K562 (cell line): ENCODE measurements at regions not wholly inside any gene's neighbourhood (a gene's known extent, or its start where the extent isn't known, plus 50 kb on each side); places are given as distances from the start of the nearest gene placed in this dataset.

Source experiments
- ATAC-seq: fragments of 200-7000 bp; cut with Tn5 transposase; 3 replicates; pipeline ENCODE4 v1.9.1; 2020; ENCODE audit warnings: moderate library complexity
- BruUV-seq: library from RNA; stranded (reverse); fragments of 400-500 nt; replicated peaks from 2 replicates; lab custom pipeline; 2021; lab: Mats Ljungman, UMichigan
- CTCF ChIA-PET: fragments of 300-600 bp; formaldehyde crosslinking; extraction: SDS; loops from one replicate; lab custom pipeline; 2021; ENCODE audit warnings: low intra/inter-chr PET ratio; lab: Yijun Ruan, JAX
- POLR2A ChIA-PET: fragments of 300-600, 350-650 bp; sonication (Branson Sonifier 250); formaldehyde crosslinking; extraction: SDS; loops from one replicate; lab custom pipeline; 2021; ENCODE audit warnings: antibody characterized with exemption, inconsistent platforms; lab: Yijun Ruan, JAX
- DNase-seq, 4 experiments: peaks; one replicate each; pipeline versions ENCODE4 v3.0.0 to v3.0.0-alpha.2; 2011 to 2018; ENCODE audit warnings: low spot score in 3 of 4, mixed read lengths in 3 of 4; ENCODE audit errors: extremely low read depth in 1 of 4
- FAIRE-seq: peaks from 2 replicates; lab custom pipeline; 2011; peaks lifted over from hg19 to GRCh38; lab: Jason Lieb, UNC
- H2AFZ ChIP-seq: 2 replicates; pipeline ENCODE4 v1.6.0; 2011; ENCODE audit warnings: low read depth, low read length, control low read depth, inconsistent platforms
- H3K27ac ChIP-seq: fragments of 200-600 bp; 3 replicates; pipeline ENCODE4 v1.8.0; 2011; ENCODE audit warnings: low read depth, mild to moderate bottlenecking, control low read depth, inconsistent platforms, low read length, moderate library complexity, mixed read lengths; ENCODE audit errors: extremely low read depth
- H3K27me3 ChIP-seq, 2 experiments: fragments of 300-600 bp in 1 of 2; 2 replicates in 1 of 2; 3 replicates in 1 of 2; pipeline versions ENCODE4 v1.6.0 to v1.8.0; 2011; ENCODE audit warnings: inconsistent platforms in 2 of 2, low read length in 2 of 2, mild to moderate bottlenecking in 1 of 2, mixed read lengths in 1 of 2, moderate library complexity in 1 of 2; ENCODE audit not compliant: control insufficient read depth in 2 of 2, insufficient read depth in 2 of 2
- H3K36me3 ChIP-seq: fragments of 300-600 bp; 3 replicates; pipeline ENCODE4 v1.8.0; 2011; ENCODE audit warnings: mild to moderate bottlenecking, low read length, inconsistent platforms; ENCODE audit not compliant: control insufficient read depth, insufficient read depth
- H3K4me1 ChIP-seq, 2 experiments: fragments of 200-600 bp in 1 of 2; replicated peaks in 1 of 2; 2 replicates in 1 of 2; 3 replicates in 1 of 2; pipeline versions ENCODE4 v1.5.1 to v1.8.0; 2011; ENCODE audit warnings: inconsistent platforms in 2 of 2, low read length in 2 of 2, mild to moderate bottlenecking in 1 of 2, mixed read lengths in 1 of 2, moderate library complexity in 1 of 2; ENCODE audit not compliant: control insufficient read depth in 2 of 2, insufficient read depth in 2 of 2
- H3K4me2 ChIP-seq: 2 replicates; pipeline ENCODE4 v1.6.1; 2011; ENCODE audit warnings: low read length, control low read depth, inconsistent platforms, mixed read lengths; ENCODE audit not compliant: insufficient read depth
- H3K4me3 ChIP-seq: fragments of 200-600 bp; sonication (generic), shearing (Covaris generic); 2 replicates; pipeline ENCODE4 v1.5.1; 2016; ENCODE audit warnings: control low read depth, inconsistent platforms
- H3K79me2 ChIP-seq: fragments of 200-600 bp; 3 replicates; pipeline ENCODE4 v1.8.0; 2011; ENCODE audit warnings: low read length, inconsistent platforms; ENCODE audit not compliant: control insufficient read depth, insufficient read depth
- H3K9ac ChIP-seq, 2 experiments: 2 replicates each; pipeline versions ENCODE4 v1.6.0 to v1.6.1; 2011; ENCODE audit warnings: low read depth in 2 of 2, low read length in 2 of 2, control low read depth in 1 of 2, inconsistent platforms in 1 of 2, mild to moderate bottlenecking in 1 of 2, mixed read lengths in 1 of 2; ENCODE audit not compliant: insufficient read depth in 1 of 2
- H3K9me1 ChIP-seq: one replicate; pipeline ENCODE4 v1.6.0; 2011; ENCODE audit warnings: inconsistent platforms, mild to moderate bottlenecking, low read length, moderate library complexity; ENCODE audit not compliant: control insufficient read depth, insufficient read depth
- H3K9me3 ChIP-seq: replicated peaks from 2 replicates; pipeline ENCODE4 v1.5.1; 2011; ENCODE audit warnings: low read depth, low read length, inconsistent platforms; ENCODE audit not compliant: control insufficient read depth, insufficient read depth
- H4K20me1 ChIP-seq: replicated peaks from 2 replicates; pipeline ENCODE4 v1.6.1; 2011; ENCODE audit warnings: low read length, inconsistent platforms, mixed read lengths; ENCODE audit not compliant: control insufficient read depth, insufficient read depth
- BCL6 ChIP-seq: fragments of 250-450 bp; sonication (Bioruptor Pico); IDR thresholded peaks from 2 replicates; pipeline ENCODE4 v1.4.0; 2020
- E2F5 ChIP-seq: sonication (generic); formaldehyde crosslinking; IDR thresholded peaks from 2 replicates; pipeline ENCODE4 v1.8.0; 2022; ENCODE audit warnings: mild to moderate bottlenecking, missing genetic modification reagents
- FIP1L1 ChIP-seq: fragments of 200-400 bp; formaldehyde crosslinking; IDR thresholded peaks from 2 replicates; pipeline ENCODE4 v1.6.1; 2018; ENCODE audit warnings: mild to moderate bottlenecking, low read depth, low read length; ENCODE audit not compliant: poor library complexity, severe bottlenecking
- GATAD2B ChIP-seq: fragments of 450-650 bp; IDR thresholded peaks from 2 replicates; pipeline ENCODE4 v1.6.1; 2017; ENCODE audit warnings: mild to moderate bottlenecking, borderline replicate concordance
- IFI16 ChIP-seq: fragments of 250-450 bp; sonication (Bioruptor Pico); IDR thresholded peaks from 2 replicates; pipeline ENCODE4 v2.1.2; 2022; ENCODE audit warnings: mild to moderate bottlenecking, inconsistent platforms
- POLR3G ChIP-seq: IDR thresholded peaks from 2 replicates; pipeline ENCODE4 v1.6.1; 2011; ENCODE audit not compliant: insufficient read length, insufficient replicate concordance; ENCODE audit errors: extremely low read depth
- PRMT5 ChIP-seq: sonication (generic); formaldehyde crosslinking; IDR thresholded peaks from 2 replicates; pipeline ENCODE4 v1.5.0; 2020; ENCODE audit warnings: missing genetic modification reagents
- SP1 ChIP-seq: sonication (generic); formaldehyde crosslinking; IDR thresholded peaks from 2 replicates; pipeline ENCODE4 v1.8.1; 2022; ENCODE audit warnings: mild to moderate bottlenecking, missing genetic modification reagents
- TSC22D4 ChIP-seq: fragments of 450-650 bp; IDR thresholded peaks from 2 replicates; pipeline ENCODE4 v1.6.1; 2016; ENCODE audit warnings: missing genetic modification characterization, missing biosample characterization, control low read depth
- ZNF212 ChIP-seq: fragments of 450-650 bp; formaldehyde crosslinking; IDR thresholded peaks from 2 replicates; pipeline ENCODE4 v1.4.0; 2020; ENCODE audit warnings: mild to moderate bottlenecking
- ZNF23 ChIP-seq: fragments of 250-450 bp; sonication (Bioruptor Pico); IDR thresholded peaks from 2 replicates; pipeline ENCODE4 v1.4.0; 2020; ENCODE audit warnings: mild to moderate bottlenecking
- ZNF583 ChIP-seq: fragments of 250-450 bp; sonication (Bioruptor Pico); IDR thresholded peaks from 2 replicates; pipeline ENCODE4 v1.4.0; 2020
- ZNF717 ChIP-seq: fragments of 250-450 bp; sonication (Bioruptor Pico); IDR thresholded peaks from 2 replicates; pipeline ENCODE4 v1.5.0; 2021
- WGBS: fragments of 100-300 bp; shearing (Covaris generic); methylation state at CpG from one replicate; pipeline ENCODE4 v1.1.6; 2016; ENCODE audit warnings: low coverage, mixed read lengths; ENCODE audit not compliant: insufficient coverage; ENCODE audit errors: missing lambda C conversion rate; 5-methylcytosine and 5-hydroxymethylcytosine counted together
- in situ Hi-C: fragments of 300-500 bp; cut with MboI; formaldehyde crosslinking; loops from 4 replicates; pipeline ENCODE4 v1.15.0; 2018; ENCODE audit warnings: inconsistent platforms, mixed read lengths
- intact Hi-C: fragments of 100-400 bp; cut with micrococcal nuclease; formaldehyde crosslinking; loops from 2 replicates; pipeline ENCODE4 v1.14.2; 2022
- TF ChIP-seq, protein P1 (sequence below), 3 experiments: fragments of 200-800 bp in 1 of 3; fragments of 250-450 bp in 1 of 3; fragments of 450-650 bp in 1 of 3; sonication (Bioruptor Pico) in 1 of 3; sonication (Bioruptor generic) in 1 of 3; formaldehyde crosslinking in 1 of 3; IDR thresholded peaks; 2 replicates each; pipeline versions ENCODE4 v1.6.1 to v1.8.0; 2016 to 2022; ENCODE audit warnings: mild to moderate bottlenecking in 2 of 3, missing genetic modification characterization in 2 of 3, missing compliant biosample characterization in 1 of 3, moderate library complexity in 1 of 3

GRCh38 chr14:98728024-98728423 lies 544.0 kb downstream of the BCL11B start:
- no peaks in the 10 kb centered on the region for H3K27me3 ChIP-seq
- no peak overlapping the region for H3K4me2 ChIP-seq
- TF ChIP-seq ZNF212 (CRISPR knock-in tag) (no peak), GATAD2B (no peak), IFI16 (CRISPR knock-in tag) (no peak)
- DNase-seq = no peak
- H3K9me1 ChIP-seq = no peaks in the 10 kb centered on the region
- no peaks in the 10 kb centered on the region for H4K20me1 ChIP-seq
- no peaks in the 10 kb centered on the region for H3K36me3 ChIP-seq
- intact Hi-C loops = no loop called here
- ChIA-PET CTCF (no interaction called here), POLR2A (interaction anchor here (0.8 kb wide), 1 partner anchor 357 kb away, joined by 3 read pairs; no protein-coding TSS in a partner anchor)
- no peak overlapping the region for H3K27ac ChIP-seq
- 0% methylated on average over 3 of the region's 4 CpGs for WGBS
- no peak overlapping the region for H3K4me3 ChIP-seq
- no peak for ATAC-seq
- no peak for FAIRE-seq
- H3K9ac ChIP-seq = no peak overlapping the region
- in situ Hi-C loops = no loop called here
- H3K4me1 ChIP-seq = no peaks in the 10 kb centered on the region
- no peak overlapping the region for H2AFZ ChIP-seq
- H3K9me3 ChIP-seq = no peaks in the 10 kb centered on the region
- no TSS peak for BruUV-seq
- no peaks in the 10 kb centered on the region for H3K79me2 ChIP-seq

GRCh38 chr14:98728836-98729235 lies 543.2 kb downstream of the BCL11B start:
- FAIRE-seq = no peak
- DNase-seq = no peak
- no peak overlapping the region for H3K4me2 ChIP-seq
- no peaks in the 10 kb centered on the region for H3K4me1 ChIP-seq
- H2AFZ ChIP-seq = no peak overlapping the region
- POLR2A ChIA-PET = no interaction called here
- H3K27ac ChIP-seq = no peak overlapping the region
- in situ Hi-C loops = no loop called here
- CTCF ChIA-PET = no interaction called here
- H3K9me3 ChIP-seq = no peaks in the 10 kb centered on the region
- intact Hi-C loops = no loop called here
- no peaks in the 10 kb centered on the region for H3K27me3 ChIP-seq
- WGBS = 0% methylated on average over 2 of the region's 2 CpGs
- no peaks in the 10 kb centered on the region for H3K9me1 ChIP-seq
- H3K4me3 ChIP-seq = no peak overlapping the region
- no peaks in the 10 kb centered on the region for H4K20me1 ChIP-seq
- no peak overlapping the region for H3K9ac ChIP-seq
- no peaks in the 10 kb centered on the region for H3K36me3 ChIP-seq
- ATAC-seq = no peak
- H3K79me2 ChIP-seq = no peaks in the 10 kb centered on the region
- BruUV-seq = no TSS peak
- TF ChIP-seq TSC22D4 (tag) (no peak), PRMT5 (CRISPR knock-in tag) (no peak), ZNF583 (CRISPR knock-in tag) (no peak), POLR3G (no peak), ZNF717 (CRISPR knock-in tag) (no peak), BCL6 (CRISPR knock-in tag) (no peak), FIP1L1 (no peak), ZNF23 (CRISPR knock-in tag) (no peak), E2F5 (no peak), SP1 (CRISPR knock-in tag) (no peak)
- TF ChIP-seq, protein P1, sequence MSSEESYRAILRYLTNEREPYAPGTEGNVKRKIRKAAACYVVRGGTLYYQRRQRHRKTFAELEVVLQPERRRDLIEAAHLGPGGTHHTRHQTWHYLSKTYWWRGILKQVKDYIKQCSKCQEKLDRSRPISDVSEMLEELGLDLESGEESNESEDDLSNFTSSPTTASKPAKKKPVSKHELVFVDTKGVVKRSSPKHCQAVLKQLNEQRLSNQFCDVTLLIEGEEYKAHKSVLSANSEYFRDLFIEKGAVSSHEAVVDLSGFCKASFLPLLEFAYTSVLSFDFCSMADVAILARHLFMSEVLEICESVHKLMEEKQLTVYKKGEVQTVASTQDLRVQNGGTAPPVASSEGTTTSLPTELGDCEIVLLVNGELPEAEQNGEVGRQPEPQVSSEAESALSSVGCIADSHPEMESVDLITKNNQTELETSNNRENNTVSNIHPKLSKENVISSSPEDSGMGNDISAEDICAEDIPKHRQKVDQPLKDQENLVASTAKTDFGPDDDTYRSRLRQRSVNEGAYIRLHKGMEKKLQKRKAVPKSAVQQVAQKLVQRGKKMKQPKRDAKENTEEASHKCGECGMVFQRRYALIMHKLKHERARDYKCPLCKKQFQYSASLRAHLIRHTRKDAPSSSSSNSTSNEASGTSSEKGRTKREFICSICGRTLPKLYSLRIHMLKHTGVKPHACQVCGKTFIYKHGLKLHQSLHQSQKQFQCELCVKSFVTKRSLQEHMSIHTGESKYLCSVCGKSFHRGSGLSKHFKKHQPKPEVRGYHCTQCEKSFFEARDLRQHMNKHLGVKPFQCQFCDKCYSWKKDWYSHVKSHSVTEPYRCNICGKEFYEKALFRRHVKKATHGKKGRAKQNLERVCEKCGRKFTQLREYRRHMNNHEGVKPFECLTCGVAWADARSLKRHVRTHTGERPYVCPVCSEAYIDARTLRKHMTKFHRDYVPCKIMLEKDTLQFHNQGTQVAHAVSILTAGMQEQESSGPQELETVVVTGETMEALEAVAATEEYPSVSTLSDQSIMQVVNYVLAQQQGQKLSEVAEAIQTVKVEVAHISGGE (CRISPR knock-in tag; IDR thresholded peaks at IDR 0.05) = no peak
